Fibroblast of skin of abdomen (primary cell): ENCODE measurements at regions not wholly inside any gene's neighbourhood (a gene's known extent, or its start where the extent isn't known, plus 50 kb on each side); places are given as distances from the start of the nearest gene placed in this dataset.
"Not testable (repeated sequence)": the region's sequence is repeated elsewhere in the genome, so short reads cannot be mapped to it uniquely, and the experiment has no call there.

ENCODE experiments used
- DNase-seq: peaks from one replicate; pipeline ENCODE4 v3.0.0-alpha.2; 2013

GRCh38 chr3:164459521-164460151, 618.7 kb downstream of the SI start:
- no peak for DNase-seq

- DNase-seq = peak; percentile 77
Measured at GRCh38 chr3:164458986-164459385, 619.3 kb downstream of the SI start.

- no peak for DNase-seq
Measured at GRCh38 chr3:164453714-164454113, 624.6 kb downstream of the SI start.

- peak; percentile 42 for DNase-seq
Measured at GRCh38 chr3:164452707-164453106, 625.6 kb downstream of the SI start.

DNA sequence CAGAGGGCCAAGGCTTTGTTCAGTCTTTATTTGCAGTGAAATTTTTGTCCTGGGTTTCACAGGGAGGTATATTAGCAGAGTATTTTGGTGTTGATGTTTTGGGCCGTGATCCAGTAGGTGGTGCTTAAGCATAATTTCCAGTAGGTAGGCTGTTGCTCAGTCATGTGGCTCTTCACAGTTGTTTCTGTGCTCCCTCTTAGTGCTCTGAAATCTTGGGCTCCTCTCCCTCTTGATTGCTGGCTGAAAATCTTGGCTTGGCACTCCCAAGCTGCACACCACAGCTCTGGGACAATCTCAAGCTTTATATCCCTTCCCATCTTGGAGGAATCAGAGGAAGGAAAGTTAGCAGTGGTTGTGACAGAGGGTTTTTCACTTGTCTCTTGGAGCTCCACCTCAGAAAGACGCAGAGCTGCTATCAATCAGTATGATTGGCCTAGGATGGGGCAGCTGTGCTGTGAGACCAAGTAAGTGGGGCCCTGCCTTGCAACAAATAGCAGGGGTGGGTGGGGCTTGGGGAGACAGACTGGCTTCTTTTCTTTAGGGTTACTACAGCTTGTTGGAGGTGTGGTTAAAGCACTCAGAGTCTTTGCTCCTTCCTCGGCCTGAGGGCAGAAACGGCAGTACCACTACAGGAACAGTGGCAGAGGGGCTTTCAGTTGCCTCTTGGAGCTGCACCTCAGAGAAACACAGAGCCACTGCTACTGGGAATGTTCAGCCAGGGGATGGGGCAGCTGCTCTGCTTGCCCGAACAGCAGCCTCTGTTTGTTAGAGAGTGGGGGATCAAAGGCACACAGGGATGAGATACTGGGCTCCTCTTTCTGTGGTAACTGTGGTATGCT, 627.0 kb downstream of the SI start:
- no peak for DNase-seq

GRCh38 chr3:164450276-164450905, 627.9 kb downstream of the SI start:
- DNase-seq = peak; percentile 46

DNA sequence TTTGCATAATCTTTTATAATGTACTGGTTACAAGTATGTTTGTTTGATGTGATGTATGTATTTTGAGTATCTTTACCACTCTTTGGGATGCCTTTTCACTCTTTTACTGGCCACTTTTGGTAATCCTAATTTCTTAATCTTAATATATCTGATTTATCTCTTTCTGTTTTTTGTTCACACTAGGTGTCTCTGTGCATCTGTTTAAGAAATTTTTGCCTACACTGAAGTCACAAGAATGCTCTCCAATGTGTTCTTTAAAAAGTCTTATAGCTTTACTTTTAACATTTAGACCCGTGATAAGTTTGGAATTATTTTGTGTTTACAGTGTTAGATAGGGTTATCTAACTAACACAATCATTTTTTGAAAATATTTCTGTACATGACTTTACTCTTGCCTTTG, 659.1 kb downstream of the SI start:
- no peak for DNase-seq

DNA sequence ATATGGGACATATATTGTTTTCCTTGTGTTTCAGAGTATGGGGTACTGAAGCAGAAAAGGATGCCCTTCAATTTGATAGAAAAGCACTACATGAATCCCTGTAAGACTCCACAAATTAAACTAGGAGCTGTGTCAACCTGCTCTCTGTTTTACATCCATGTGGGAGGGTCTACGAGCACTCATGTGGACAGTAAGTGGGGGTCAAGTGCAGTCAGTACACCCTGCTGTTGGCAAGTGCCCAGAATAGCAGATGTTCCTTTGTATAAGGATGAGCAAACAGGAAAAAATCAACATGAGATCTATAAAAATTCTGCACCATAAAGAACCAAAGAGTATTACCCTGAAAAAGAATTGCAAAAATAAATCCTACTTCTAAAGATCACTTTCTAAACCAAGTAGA, 659.9 kb downstream of the SI start:
- DNase-seq = peak; percentile 1

GRCh38 chr3:164417955-164418354, 660.3 kb downstream of the SI start:
- peak; percentile 1 for DNase-seq

DNA sequence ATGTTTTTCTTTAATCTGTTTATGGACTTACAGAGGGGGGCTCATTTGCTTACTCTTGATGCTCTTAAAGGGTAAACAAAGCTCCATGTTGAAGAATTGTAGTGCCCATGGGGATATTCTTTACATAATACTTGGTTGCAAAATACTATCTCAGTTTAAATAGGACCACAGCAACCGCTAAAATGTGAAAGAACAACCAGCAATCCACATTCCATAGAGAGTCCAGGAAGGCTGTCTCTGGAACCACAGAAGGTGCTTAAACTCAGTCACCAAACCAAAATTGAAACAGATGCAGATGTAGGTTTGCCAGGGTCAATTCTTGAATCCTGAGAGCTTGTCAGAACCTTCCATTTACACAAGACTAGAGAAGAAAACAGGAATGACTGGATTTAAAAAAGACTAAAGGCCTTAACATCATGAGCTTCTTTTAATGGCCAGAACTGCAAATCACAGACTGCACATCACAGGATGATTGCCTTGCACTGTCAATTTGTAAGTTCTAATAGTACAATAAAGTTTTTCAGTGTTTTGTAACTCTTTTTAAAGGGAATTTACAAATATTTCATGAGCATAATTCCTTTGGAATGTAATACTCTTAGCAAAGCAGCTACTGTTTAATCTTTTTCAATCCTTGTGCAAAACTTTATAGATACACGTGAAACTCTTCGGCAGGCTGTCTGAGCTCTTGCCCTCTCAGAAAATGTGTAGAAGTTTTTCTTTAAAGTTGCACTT, 661.6 kb downstream of the SI start:
- DNase-seq = peak; percentile 19

- DNase-seq = no peak
Measured at GRCh38 chr3:164408326-164408725, 670.0 kb downstream of the SI start.

GRCh38 chr3:164407111-164407510, 671.2 kb downstream of the SI start:
- no peak for DNase-seq

DNA sequence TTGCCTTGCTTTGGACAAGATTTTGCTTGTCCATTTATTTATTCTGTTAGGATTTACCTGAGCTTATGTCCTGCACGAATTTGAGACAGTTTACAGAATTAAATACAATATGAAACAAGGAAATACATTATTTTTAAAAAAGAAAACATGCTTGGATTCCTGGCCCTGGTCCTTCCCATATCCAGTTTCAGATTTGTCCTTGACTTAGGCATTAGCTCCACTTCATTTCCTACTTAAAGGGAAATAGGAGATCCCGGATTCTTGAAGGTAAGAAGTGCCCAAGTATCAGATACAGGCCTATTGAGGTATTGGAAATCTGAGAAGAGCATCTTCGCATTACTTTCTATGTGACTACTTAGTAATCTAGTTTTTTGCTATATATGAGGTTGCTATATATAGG, 672.0 kb downstream of the SI start:
- DNase-seq = no peak

- DNase-seq = no peak
Measured at GRCh38 chr3:164401923-164402322, 676.4 kb downstream of the SI start.

DNA sequence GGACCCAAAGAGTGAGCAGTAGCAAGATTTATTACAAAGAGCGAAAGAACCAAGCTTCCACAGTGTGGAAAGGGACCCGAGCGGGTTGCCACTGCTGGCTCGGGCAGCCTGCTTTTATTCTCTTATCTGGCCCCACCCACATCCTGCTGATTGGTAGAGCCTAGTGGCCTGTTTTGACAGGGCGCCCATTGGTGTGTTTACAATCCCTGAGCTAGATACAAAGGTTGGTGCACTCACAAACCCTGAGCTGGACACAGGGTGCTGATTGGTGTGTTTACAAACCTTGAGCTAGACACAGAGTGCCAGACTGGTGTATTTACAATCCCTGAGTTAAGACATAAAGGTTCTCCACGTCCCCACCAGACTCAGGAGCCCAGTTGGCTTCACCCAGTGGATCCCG, 676.9 kb downstream of the SI start:
- not testable (repeated sequence) for DNase-seq

DNA sequence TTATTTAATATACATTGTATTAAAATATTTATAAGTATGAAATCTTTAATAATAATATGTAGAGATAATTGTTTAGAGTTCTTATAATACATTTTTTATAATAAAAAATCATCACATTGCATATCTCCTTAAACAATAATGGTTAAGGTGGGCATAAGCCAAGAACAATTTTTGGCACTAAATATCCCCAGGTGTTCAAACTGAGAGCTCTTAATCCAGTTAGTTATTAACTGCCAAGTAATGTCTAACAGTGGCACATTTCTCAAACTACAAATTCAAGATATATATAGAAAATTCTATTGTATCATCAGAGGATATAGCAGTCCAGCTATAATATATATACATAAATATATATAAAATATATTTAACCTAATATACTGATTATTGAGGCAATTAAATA, 680.8 kb downstream of the SI start:
- DNase-seq = no peak

DNA sequence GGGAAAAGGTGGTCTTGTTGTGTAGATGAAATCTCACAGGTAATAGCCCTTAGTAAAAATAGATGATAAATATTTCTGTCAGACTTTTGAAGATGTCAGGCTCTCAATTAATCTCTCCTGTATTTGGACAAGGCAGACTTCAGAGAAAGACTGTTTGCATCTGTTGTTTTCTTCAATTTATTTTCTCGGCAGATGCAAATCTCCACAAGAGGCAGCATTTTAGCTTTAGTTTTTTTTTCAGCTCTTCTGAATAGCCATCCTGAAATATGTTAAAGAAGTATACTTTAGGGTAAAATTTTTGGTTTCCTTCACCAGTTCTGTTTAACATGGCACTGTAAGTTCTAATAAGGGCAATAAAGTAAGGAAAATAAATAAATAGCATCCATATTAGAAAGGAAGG, 685.1 kb downstream of the SI start:
- no peak for DNase-seq

DNA sequence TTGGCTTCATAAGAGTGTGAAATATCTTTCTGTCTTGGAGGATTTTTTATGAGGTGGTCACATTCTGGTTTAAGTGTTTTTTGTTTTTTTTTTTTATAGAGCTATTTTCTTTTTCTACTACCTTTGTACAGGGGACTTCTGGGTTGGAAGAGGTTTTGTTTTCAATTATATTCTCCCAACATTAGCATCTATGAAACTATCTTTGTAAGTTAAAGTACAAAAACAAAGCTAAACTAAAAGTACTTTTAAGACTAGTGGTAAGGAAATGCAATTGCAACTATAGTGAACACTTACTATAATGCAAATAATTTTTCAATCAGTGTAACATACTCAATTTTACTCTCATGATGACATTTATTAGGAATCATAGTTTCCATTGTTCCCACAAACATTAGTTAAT, 688.2 kb downstream of the SI start:
- no peak for DNase-seq

DNA sequence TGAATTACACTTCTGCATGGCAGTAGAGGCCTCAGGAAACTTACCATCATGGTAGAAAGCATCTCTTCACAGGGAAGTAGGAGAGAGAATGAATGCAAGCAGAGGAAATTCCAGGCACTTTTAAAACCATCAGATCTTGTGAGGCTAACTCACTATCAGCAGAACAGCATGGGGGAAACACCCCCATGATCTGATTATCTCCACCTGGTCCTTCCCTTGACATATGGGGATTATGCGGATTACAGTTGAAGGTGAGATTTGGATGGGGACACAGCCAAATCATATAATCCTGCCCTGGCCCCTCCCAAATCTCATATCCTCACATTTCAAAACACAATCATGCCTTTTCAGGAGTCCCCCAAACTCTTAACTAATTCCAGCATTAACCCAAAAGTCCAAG, 691.1 kb downstream of the SI start:
- no peak for DNase-seq

DNA sequence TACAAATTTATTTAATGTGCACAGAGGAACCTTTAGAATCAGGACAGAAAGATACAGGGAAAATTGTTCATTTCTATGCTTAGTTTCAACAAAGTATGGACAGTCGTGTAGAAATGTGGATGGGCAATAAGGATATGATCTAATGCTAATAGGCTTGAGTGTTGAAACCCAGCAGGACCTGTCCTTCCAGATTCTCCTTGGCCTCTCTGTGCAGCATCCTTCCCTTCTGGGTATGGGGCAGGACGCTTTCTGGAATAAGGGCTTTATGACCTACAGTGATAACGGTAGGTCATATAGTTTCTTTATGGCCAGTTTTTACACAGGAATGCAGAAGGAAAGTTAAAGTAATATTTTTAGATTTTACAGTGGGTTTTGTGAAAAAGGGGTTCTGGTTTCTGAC, 698.1 kb downstream of the SI start:
- DNase-seq = no peak

DNA sequence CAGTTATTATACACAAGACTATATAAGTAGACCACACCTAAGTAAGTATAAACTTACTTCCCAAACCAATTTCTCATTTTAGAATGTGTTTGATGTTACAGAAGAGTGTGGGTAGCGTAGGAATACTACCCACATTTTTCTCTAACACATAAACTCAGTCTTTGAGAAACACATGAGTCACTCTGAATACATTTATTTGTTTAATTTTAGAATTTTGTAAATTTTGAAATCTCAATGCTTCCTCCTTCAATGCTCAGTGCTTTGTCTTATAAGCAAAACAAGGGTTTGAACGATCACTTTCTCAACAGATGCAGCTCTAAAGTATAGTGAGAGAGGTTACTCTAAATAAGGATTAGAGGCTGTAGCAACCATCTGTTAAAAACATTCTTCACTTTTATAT, 700.8 kb downstream of the SI start:
- DNase-seq = no peak

GRCh38 chr3:164375995-164376394, 702.3 kb downstream of the SI start:
- no peak for DNase-seq

- DNase-seq = no peak
Measured at GRCh38 chr3:164375538-164375937, 702.8 kb downstream of the SI start.
